NCI-H510A (cell line): ENCODE measurements at regions not wholly inside any gene's neighbourhood (a gene's known extent, or its start where the extent isn't known, plus 50 kb on each side); places are given as distances from the start of the nearest gene placed in this dataset.
"Not testable (repeated sequence)": the region's sequence is repeated elsewhere in the genome, so short reads cannot be mapped to it uniquely, and the experiment has no call there.

Experiments used
- DNase-seq: peaks from one replicate; lab custom pipeline; 2025; lab: John Stamatoyannopoulos, UW

- DNase-seq, result no peak
Observed at GRCh38 chr9:13814647-13815400, 499.1 kb downstream of the NFIB start.

GRCh38 chr9:13811876-13812275, 502.1 kb downstream of the NFIB start:
- DNase-seq, result no peak

DNA sequence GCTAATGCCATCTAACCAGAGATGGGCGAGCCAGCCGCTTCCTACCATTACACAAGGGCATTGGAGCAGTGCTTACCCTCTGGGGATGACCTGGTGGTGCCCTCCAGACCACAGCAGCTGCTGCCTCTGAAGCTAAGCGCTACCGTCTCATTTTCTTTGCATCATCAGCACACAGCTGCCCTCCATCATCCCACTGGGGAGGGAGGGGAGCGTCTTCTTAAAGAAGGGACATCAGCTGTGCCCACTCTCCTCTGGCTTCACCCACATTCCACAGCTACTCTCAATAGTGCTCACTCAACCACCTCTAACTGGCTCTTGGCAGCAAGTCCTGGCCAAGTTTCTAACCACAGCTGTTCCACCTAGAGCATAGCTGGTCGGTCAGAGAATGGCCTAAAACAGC, 503.4 kb downstream of the NFIB start:
- DNase-seq, result no peak

DNA sequence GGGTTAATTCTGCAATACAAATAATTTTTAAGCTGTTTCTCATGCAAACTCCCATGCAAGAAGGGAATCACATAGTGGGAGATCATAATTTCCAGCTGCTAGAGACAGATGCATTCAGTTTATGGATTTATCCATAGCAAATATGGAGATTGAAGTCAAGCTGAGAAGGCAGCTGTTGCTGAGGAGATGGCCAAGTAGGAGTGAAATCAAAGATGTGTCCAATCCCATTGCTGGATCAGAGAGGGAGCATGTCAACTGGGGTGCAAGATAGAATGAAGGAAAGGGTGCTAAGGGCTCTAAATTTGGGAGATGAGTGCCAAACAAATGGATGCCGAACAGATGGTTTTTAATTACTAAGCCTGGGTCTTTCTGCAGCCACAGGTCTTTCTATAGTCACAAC, 504.5 kb downstream of the NFIB start:
- DNase-seq, result no peak

DNA sequence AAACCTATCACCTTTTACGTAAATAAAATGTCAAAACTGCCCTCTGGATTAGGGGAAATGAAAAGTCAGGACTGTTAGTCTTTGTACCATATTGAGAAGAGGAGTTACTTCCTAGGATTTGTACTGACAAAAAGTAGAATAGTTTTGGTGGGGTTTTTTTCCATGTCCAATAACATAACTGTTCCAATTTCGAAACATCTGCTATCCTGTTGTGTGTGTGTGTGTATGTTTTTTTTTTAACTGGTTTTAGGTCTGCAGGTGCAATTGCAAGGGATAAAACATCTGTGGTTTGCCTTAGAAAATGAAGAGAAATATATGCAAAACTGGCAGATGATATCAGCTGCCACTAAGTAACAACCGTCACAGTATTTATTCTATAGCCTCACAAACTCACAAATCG, 506.8 kb downstream of the NFIB start:
- no peak for DNase-seq

- no peak for DNase-seq
Observed at GRCh38 chr9:13806714-13807113, 507.2 kb downstream of the NFIB start.

GRCh38 chr9:13805546-13805945, 508.4 kb downstream of the NFIB start:
- no peak for DNase-seq

GRCh38 chr9:13804532-13804931, 509.4 kb downstream of the NFIB start:
- DNase-seq, result no peak

DNA sequence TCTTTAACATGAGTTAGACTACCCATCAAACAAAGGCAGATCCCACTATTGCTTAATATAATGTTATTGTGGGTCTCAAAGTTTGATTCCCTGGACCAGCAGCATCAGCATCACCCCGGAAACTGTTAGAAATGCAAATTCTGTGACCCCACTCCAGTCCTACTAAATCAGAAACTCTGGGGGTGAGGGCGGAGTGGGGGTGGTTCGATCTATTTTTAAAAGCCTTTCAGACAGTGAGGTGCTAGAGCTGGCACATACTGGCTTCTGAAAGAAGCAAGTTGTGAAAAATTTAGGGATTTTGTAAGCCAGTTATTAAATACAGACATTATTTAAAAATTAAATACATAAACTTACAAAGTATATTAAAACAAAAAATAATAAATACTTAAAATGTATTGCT, 513.2 kb downstream of the NFIB start:
- DNase-seq, result no peak

GRCh38 chr9:13797701-13798100, 516.2 kb downstream of the NFIB start:
- not testable (repeated sequence) for DNase-seq

- no peak for DNase-seq
Observed at GRCh38 chr9:13791816-13792215, 512.3 kb upstream of the MPDZ start.

DNA sequence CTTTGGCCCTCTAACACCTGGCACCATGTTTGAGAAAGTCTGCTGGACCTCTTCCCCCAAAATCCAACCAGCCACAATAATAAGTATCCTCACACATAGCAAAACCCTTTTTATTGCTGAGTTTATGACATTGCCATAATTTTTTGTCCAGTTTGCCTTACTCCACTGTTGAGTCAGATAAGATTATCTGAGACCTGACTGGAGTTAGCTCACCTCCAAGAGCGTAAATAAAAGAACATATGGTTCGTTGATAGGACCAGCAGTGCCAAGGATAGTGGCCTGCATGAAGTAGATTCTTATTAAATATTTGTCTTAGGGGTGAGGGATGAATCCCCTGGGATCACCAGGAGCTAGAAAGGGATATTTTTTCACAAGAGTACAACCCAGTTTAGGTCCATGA, 510.6 kb upstream of the MPDZ start:
- no peak for DNase-seq

GRCh38 chr9:13787234-13787833, 507.8 kb upstream of the MPDZ start:
- DNase-seq, result no peak

- DNase-seq, result no peak
Observed at GRCh38 chr9:13786711-13787110, 507.2 kb upstream of the MPDZ start.

GRCh38 chr9:13786131-13786530, 506.6 kb upstream of the MPDZ start:
- no peak for DNase-seq

- no peak for DNase-seq
Observed at GRCh38 chr9:13779106-13779505, 499.6 kb upstream of the MPDZ start.

GRCh38 chr9:13778631-13779030, 499.1 kb upstream of the MPDZ start:
- DNase-seq, result no peak

- no peak for DNase-seq
Observed at GRCh38 chr9:13770956-13771355, 491.5 kb upstream of the MPDZ start.

DNA sequence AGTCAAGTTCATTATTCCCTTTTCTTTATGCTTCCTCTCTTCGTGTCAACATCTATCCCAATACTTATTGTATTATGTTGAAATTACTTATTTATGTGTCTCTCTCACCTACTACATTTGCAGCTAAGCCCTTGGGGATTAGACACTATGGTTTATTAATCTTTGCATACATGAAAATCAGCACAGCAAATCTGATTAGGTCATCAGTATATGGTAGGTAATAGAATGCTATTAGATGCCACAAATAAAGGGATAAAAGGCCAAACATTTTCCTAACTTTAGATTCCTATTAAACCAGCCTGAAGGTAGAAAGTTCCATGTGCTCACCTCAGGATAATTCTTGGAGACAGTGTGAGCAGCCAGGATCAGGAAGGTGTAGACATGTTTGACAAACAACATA, 490.1 kb upstream of the MPDZ start:
- DNase-seq, result no peak

GRCh38 chr9:13769006-13769405, 489.5 kb upstream of the MPDZ start:
- no peak for DNase-seq

- no peak for DNase-seq
Observed at GRCh38 chr9:13762209-13762608, 482.7 kb upstream of the MPDZ start.

GRCh38 chr9:13759551-13759950, 480.1 kb upstream of the MPDZ start:
- DNase-seq, result no peak

DNA sequence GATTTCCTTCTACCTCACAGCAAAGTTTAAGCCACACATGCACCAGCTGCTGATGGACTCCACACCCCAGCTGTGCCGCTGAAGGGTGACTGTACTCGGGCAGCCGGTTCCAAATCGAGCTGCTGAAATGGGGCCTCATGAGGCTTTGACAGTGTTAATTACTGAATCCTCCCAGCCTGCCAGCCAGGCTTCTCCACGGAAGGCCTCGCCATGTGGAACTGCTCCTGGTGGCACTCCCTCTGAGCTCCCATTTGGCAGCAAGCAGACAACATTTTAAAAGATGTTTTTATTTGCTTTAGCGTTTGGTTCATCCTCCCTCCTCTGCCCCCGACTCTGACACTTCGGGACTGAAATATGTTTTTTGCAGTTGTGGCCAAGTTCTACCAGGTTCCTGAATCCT, 479.4 kb upstream of the MPDZ start:
- no peak for DNase-seq

GRCh38 chr9:13756943-13757342, 477.5 kb upstream of the MPDZ start:
- no peak for DNase-seq
